H9 (cell line): ENCODE measurements at regions not wholly inside any gene's neighbourhood (a gene's known extent, or its start where the extent isn't known, plus 50 kb on each side); places are given as distances from the start of the nearest gene placed in this dataset.

Experiments
- DNase-seq: peaks from one replicate; pipeline ENCODE4 v3.0.0-alpha.2; 2017
- H2AFZ ChIP-seq: one replicate; pipeline ENCODE4 v1.6.1; 2013; ENCODE audit warnings: mild to moderate bottlenecking, low read length, control low read depth, moderate library complexity
- H2AK5ac ChIP-seq: 2 replicates; pipeline ENCODE4 v1.6.1; 2013; ENCODE audit warnings: low read length, control low read depth, mixed read lengths; ENCODE audit not compliant: insufficient read length
- H2BK120ac ChIP-seq: one replicate; pipeline ENCODE4 v1.6.1; 2013; ENCODE audit warnings: low read depth, mild to moderate bottlenecking, low read length, control low read depth, inconsistent platforms; ENCODE audit not compliant: poor library complexity, severe bottlenecking
- H2BK12ac ChIP-seq: 2 replicates; pipeline ENCODE4 v1.6.1; 2013; ENCODE audit warnings: low read length, control low read depth, mixed read lengths, low read depth; ENCODE audit not compliant: insufficient read length
- H2BK15ac ChIP-seq: 2 replicates; pipeline ENCODE4 v1.6.1; 2013; ENCODE audit warnings: low read depth, low read length, control low read depth
- H2BK20ac ChIP-seq: one replicate; pipeline ENCODE4 v1.6.1; 2013; ENCODE audit warnings: low read depth, mild to moderate bottlenecking, low read length, control low read depth, inconsistent platforms; ENCODE audit not compliant: poor library complexity, severe bottlenecking
- H2BK5ac ChIP-seq: 2 replicates; pipeline ENCODE4 v1.6.1; 2013; ENCODE audit warnings: low read length, control low read depth, mixed read lengths; ENCODE audit not compliant: insufficient read length
- H3K14ac ChIP-seq: 2 replicates; pipeline ENCODE4 v1.6.1; 2013; ENCODE audit warnings: low read length, control low read depth; ENCODE audit not compliant: insufficient read depth
- H3K18ac ChIP-seq: 2 replicates; pipeline ENCODE4 v1.6.1; 2013; ENCODE audit warnings: low read depth, mild to moderate bottlenecking, mixed read lengths, low read length, control low read depth; ENCODE audit not compliant: insufficient read length
- H3K23ac ChIP-seq: 2 replicates; pipeline ENCODE4 v1.6.1; 2013; ENCODE audit warnings: low read length, control low read depth, mixed read lengths, low read depth; ENCODE audit not compliant: insufficient read length
- H3K23me2 ChIP-seq: 2 replicates; pipeline ENCODE4 v1.6.1; 2013; ENCODE audit warnings: low read depth, mild to moderate bottlenecking, mixed read lengths, low read length, control low read depth; ENCODE audit not compliant: insufficient read length, poor library complexity, severe bottlenecking
- H3K27ac ChIP-seq: 2 replicates; pipeline ENCODE4 v1.5.1; 2013; ENCODE audit warnings: low read length, control low read depth, mixed read lengths, low read depth; ENCODE audit not compliant: insufficient read length
- H3K27me3 ChIP-seq: 2 replicates; pipeline ENCODE4 v1.6.1; 2013; ENCODE audit warnings: low read length, control low read depth, inconsistent platforms; ENCODE audit not compliant: insufficient read depth
- H3K4ac ChIP-seq: 2 replicates; pipeline ENCODE4 v1.6.1; 2013; ENCODE audit warnings: low read depth, mild to moderate bottlenecking, control low read depth, inconsistent platforms, low read length, moderate library complexity
- H3K4me1 ChIP-seq: 2 replicates; pipeline ENCODE4 v1.6.1; 2013; ENCODE audit warnings: low read length, control low read depth, inconsistent platforms; ENCODE audit not compliant: insufficient read depth
- H3K4me2 ChIP-seq: 2 replicates; pipeline ENCODE4 v1.6.1; 2013; ENCODE audit warnings: low read length, control low read depth, mixed read lengths; ENCODE audit not compliant: insufficient read length, insufficient read depth
- H3K56ac ChIP-seq: 2 replicates; pipeline ENCODE4 v1.6.1; 2013; ENCODE audit warnings: low read depth, mild to moderate bottlenecking, mixed read lengths, low read length, control low read depth; ENCODE audit not compliant: insufficient read length
- H3K79me1 ChIP-seq: 2 replicates; pipeline ENCODE4 v1.6.1; 2013; ENCODE audit warnings: low read depth, mild to moderate bottlenecking, moderate library complexity, low read length, control low read depth, inconsistent platforms; ENCODE audit not compliant: insufficient read depth, poor library complexity, severe bottlenecking
- H3K79me2 ChIP-seq: 2 replicates; pipeline ENCODE4 v1.6.1; 2013; ENCODE audit warnings: low read length, control low read depth, inconsistent platforms; ENCODE audit not compliant: insufficient read depth
- H3K9ac ChIP-seq: 2 replicates; pipeline ENCODE4 v1.6.1; 2013; ENCODE audit warnings: low read length, control low read depth, mixed read lengths; ENCODE audit not compliant: insufficient read length; ENCODE audit errors: extremely low read depth
- H3K9me3 ChIP-seq: one replicate; pipeline ENCODE4 v1.6.1; 2013; ENCODE audit warnings: low read depth, low read length, inconsistent platforms; ENCODE audit not compliant: control insufficient read depth
- H3T11ph ChIP-seq: one replicate; pipeline ENCODE4 v1.6.1; 2013; ENCODE audit warnings: mild to moderate bottlenecking, low read length, control low read depth, inconsistent platforms
- H4K20me1 ChIP-seq: one replicate; pipeline ENCODE4 v1.6.1; 2013; ENCODE audit not compliant: control insufficient read depth, insufficient read length, insufficient read depth
- H4K5ac ChIP-seq: 2 replicates; pipeline ENCODE4 v1.6.1; 2013; ENCODE audit warnings: low read depth, mild to moderate bottlenecking, mixed read lengths, low read length, control low read depth; ENCODE audit not compliant: insufficient read length
- H4K8ac ChIP-seq: replicated peaks from 2 replicates; pipeline ENCODE4 v1.6.1; 2013; ENCODE audit warnings: low read length, control low read depth, mixed read lengths, low read depth; ENCODE audit not compliant: insufficient read length
- H4K91ac ChIP-seq: 2 replicates; pipeline ENCODE4 v1.6.1; 2013; ENCODE audit warnings: low read depth, mild to moderate bottlenecking, moderate library complexity, mixed read lengths, low read length, control low read depth; ENCODE audit not compliant: insufficient read length
- H3K27ac Mint-ChIP-seq, 3 experiments: 2 replicates in 2 of 3; 3 replicates in 1 of 3; pipeline ENCODE4 v1.8.0; 2020 to 2021; ENCODE audit warnings: mixed read lengths in 3 of 3, mild to moderate bottlenecking in 1 of 3, moderate library complexity in 1 of 3
- H3K27me3 Mint-ChIP-seq: 2 replicates; pipeline ENCODE4 v1.8.0; 2021; ENCODE audit warnings: low read depth, mild to moderate bottlenecking, moderate library complexity, mixed read lengths
- H3K36me3 Mint-ChIP-seq, 3 experiments: 2 replicates in 2 of 3; 3 replicates in 1 of 3; pipeline ENCODE4 v1.8.0; 2020 to 2021; ENCODE audit warnings: low read depth in 3 of 3, mixed read lengths in 3 of 3; ENCODE audit not compliant: insufficient read depth in 1 of 3
- H3K4me1 Mint-ChIP-seq, 2 experiments: 2 replicates each; pipeline ENCODE4 v1.8.0; 2020; ENCODE audit warnings: mixed read lengths in 2 of 2
- H3K4me3 Mint-ChIP-seq, 2 experiments: 2 replicates in 1 of 2; 3 replicates in 1 of 2; pipeline ENCODE4 v1.8.0; 2020 to 2021; ENCODE audit warnings: mild to moderate bottlenecking in 2 of 2, mixed read lengths in 2 of 2, moderate library complexity in 1 of 2
- H3K9me3 Mint-ChIP-seq, 2 experiments: 2 replicates in 1 of 2; 3 replicates in 1 of 2; pipeline ENCODE4 v1.8.0; 2020; ENCODE audit warnings: mild to moderate bottlenecking in 2 of 2, mixed read lengths in 2 of 2, moderate library complexity in 1 of 2
- CTCF ChIP-seq: fragments of 200-600 bp; sonication (generic); conservative IDR thresholded peaks from 3 replicates; pipeline ENCODE4 v1.8.0; 2021; ENCODE audit warnings: antibody characterized with exemption, mild to moderate bottlenecking
- WGBS: extraction: QIAGEN DNeasy Blood & Tissue Kit; methylation state at CpG from one replicate; pipeline ENCODE4 v1.1.7; 2013; ENCODE audit warnings: missing lambda C conversion rate, low lambda C conversion rate, mixed read lengths; ENCODE audit not compliant: insufficient read length; ENCODE audit errors: extremely low coverage; 5-methylcytosine and 5-hydroxymethylcytosine counted together

- no CpG with 5 or more reads among the region's 3 CpGs for WGBS
- Histone ChIP-seq H3K56ac (no peak overlapping the region), H3T11ph (no peak overlapping the region), H4K5ac (no peak overlapping the region), H3K27me3 (no peaks in the 10 kb centered on the region), H3K79me1 (no peaks in the 10 kb centered on the region), H3K4ac (no peak overlapping the region), H3K18ac (no peak overlapping the region), H3K9me3 (no peaks in the 10 kb centered on the region), H3K4me2 (no peak overlapping the region), H2AFZ (no peak overlapping the region), H4K20me1 (no peaks in the 10 kb centered on the region), H3K23ac (no peak overlapping the region), H4K8ac (no peak overlapping the region), H2BK5ac (no peak overlapping the region), H3K4me1 (no peaks in the 10 kb centered on the region), H2BK15ac (no peak overlapping the region), H3K27ac (no peak overlapping the region), H3K14ac (no peak overlapping the region), H2AK5ac (no peak overlapping the region), H3K9ac (no peak overlapping the region), H2BK12ac (no peak overlapping the region), H3K23me2 (no peaks in the 10 kb centered on the region), H2BK20ac (no peak overlapping the region), H2BK120ac (no peak overlapping the region), H4K91ac (no peak overlapping the region), H3K79me2 (no peaks in the 10 kb centered on the region)
- Mint-ChIP-seq H3K9me3 (peaks cover 4 to 5% of the 10 kb centered on the region in 2 experiments; a peak in 4 of 5 replicates), H3K27me3 (no peaks in the 10 kb centered on the region; the same call in 1 of the 2 replicates), H3K4me3 (no peak overlapping the region), H3K27ac (no peak overlapping the region), H3K36me3 (peaks cover 0 to 4% (median 2%) of the 10 kb centered on the region in 3 experiments; a peak in 1 of 7 replicates), H3K4me1 (no peaks in the 10 kb centered on the region)
- DNase-seq = no peak
- no peak for TF ChIP-seq CTCF
These were observed 426.1 kb downstream of the EDEM1 start for GRCh38 chr3:5613599-5613998.
